Endothelial cell (in vitro differentiated cells): ENCODE measurements at regions not wholly inside any gene's neighbourhood (a gene's known extent, or its start where the extent isn't known, plus 50 kb on each side); places are given as distances from the start of the nearest gene placed in this dataset.

Experiments
- DNase-seq: peaks from one replicate; pipeline ENCODE4 v3.0.0; 2021; ENCODE audit warnings: low spot score
- H3K27ac Mint-ChIP-seq: one replicate; pipeline ENCODE4 v1.8.0; 2021; ENCODE audit warnings: mixed read lengths, inconsistent platforms; ENCODE audit not compliant: unreplicated experiment
- H3K27me3 Mint-ChIP-seq: one replicate; pipeline ENCODE4 v1.8.0; 2021; ENCODE audit warnings: mild to moderate bottlenecking, moderate library complexity, mixed read lengths, inconsistent platforms; ENCODE audit not compliant: unreplicated experiment
- H3K36me3 Mint-ChIP-seq: one replicate; pipeline ENCODE4 v1.8.0; 2021; ENCODE audit warnings: mild to moderate bottlenecking, low read depth, mixed read lengths, inconsistent platforms; ENCODE audit not compliant: unreplicated experiment
- H3K4me1 Mint-ChIP-seq: one replicate; pipeline ENCODE4 v1.8.0; 2021; ENCODE audit warnings: mild to moderate bottlenecking, mixed read lengths, inconsistent platforms; ENCODE audit not compliant: unreplicated experiment
- H3K4me3 Mint-ChIP-seq: one replicate; pipeline ENCODE4 v1.8.0; 2021; ENCODE audit warnings: mild to moderate bottlenecking, mixed read lengths, inconsistent platforms; ENCODE audit not compliant: unreplicated experiment
- H3K9me3 Mint-ChIP-seq: one replicate; pipeline ENCODE4 v1.8.0; 2021; ENCODE audit warnings: mixed read lengths, inconsistent platforms; ENCODE audit not compliant: unreplicated experiment
- TF ChIP-seq, protein P1 (sequence below): fragments of 200-600 bp; sonication (generic); IDR thresholded peaks from one replicate; pipeline ENCODE4 v1.5.0; 2021; ENCODE audit warnings: antibody characterized with exemption; ENCODE audit not compliant: unreplicated experiment

DNA sequence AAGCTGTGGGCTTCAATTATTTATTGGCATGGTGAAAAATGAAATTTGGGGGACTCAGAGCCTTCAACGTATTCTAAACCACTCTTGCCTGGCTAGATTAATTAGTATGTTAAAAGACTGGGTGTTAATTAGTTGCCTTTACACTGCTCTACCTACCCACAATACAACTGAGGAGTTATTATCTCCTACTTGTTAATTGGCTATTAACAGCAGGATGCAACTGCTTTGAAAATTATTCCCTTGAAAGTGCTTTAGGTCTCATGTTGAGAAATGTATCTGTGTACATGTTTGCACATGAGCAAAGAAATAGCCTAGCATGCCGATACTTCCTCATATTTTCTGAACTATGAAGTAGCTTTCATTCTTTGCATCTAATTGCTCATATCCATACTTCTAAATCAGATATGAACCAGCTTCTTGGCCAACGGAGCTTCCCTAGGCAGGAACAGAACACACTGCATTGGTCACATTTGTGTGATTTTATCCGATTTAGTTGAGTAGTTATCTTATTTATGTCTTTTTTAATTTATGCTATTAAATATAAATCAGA is 155.8 kb downstream of the GPAM start:
- DNase-seq: no peak
- Mint-ChIP-seq H3K36me3 (no peaks in the 10 kb centered on the region), H3K4me1 (no peaks in the 10 kb centered on the region), H3K9me3 (no peaks in the 10 kb centered on the region), H3K27me3 (no peaks in the 10 kb centered on the region), H3K27ac (no peak overlapping the region), H3K4me3 (no peak overlapping the region)
- TF ChIP-seq, protein P1, sequence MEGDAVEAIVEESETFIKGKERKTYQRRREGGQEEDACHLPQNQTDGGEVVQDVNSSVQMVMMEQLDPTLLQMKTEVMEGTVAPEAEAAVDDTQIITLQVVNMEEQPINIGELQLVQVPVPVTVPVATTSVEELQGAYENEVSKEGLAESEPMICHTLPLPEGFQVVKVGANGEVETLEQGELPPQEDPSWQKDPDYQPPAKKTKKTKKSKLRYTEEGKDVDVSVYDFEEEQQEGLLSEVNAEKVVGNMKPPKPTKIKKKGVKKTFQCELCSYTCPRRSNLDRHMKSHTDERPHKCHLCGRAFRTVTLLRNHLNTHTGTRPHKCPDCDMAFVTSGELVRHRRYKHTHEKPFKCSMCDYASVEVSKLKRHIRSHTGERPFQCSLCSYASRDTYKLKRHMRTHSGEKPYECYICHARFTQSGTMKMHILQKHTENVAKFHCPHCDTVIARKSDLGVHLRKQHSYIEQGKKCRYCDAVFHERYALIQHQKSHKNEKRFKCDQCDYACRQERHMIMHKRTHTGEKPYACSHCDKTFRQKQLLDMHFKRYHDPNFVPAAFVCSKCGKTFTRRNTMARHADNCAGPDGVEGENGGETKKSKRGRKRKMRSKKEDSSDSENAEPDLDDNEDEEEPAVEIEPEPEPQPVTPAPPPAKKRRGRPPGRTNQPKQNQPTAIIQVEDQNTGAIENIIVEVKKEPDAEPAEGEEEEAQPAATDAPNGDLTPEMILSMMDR: no peak

DNA sequence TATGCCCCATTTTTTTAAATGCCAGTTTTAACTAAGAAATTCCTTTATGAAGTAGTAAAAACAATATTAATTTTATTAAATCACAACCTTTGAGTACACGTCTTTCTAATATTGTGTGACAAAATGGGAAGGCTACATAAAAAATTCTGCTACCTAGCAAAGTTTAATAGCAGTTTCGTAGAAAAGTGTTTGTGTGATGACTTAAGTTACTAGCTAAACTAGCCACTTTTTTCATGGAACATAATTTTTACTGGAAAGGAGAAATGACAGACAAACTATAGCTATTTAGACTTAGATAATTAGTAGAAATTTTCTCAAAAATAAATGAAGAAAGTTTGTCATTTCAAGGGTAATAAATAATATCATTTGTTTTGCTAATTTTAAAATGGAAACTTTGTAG is 153.1 kb downstream of the GPAM start:
- H3K27me3 Mint-ChIP-seq: no peaks in the 10 kb centered on the region
- no peak overlapping the region for H3K27ac Mint-ChIP-seq
- DNase-seq: no peak
- H3K36me3 Mint-ChIP-seq: no peaks in the 10 kb centered on the region
- H3K9me3 Mint-ChIP-seq: no peaks in the 10 kb centered on the region
- H3K4me3 Mint-ChIP-seq: no peak overlapping the region
- TF ChIP-seq, protein P1: no peak
- no peaks in the 10 kb centered on the region for H3K4me1 Mint-ChIP-seq

DNA sequence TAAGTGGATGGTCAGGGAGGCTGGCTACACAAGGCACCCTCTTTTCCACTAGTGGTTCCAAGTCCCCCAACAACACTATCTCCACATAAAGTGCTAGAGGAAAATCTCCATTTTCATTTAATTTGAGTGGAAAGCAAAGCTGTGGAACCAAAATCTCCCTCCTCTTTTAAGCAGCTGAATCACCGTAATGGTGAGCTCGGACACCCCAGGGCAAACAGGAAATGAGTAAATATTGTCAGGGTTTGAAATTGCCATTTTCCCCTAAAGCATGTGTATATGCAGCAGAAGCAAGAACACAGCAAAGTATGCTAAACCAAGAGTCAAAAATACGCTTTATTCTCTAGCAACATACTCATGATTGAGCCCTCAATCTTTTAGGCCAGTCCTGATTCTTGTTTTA is 143.7 kb downstream of the GPAM start:
- no peak for DNase-seq
- no peak overlapping the region for H3K27ac Mint-ChIP-seq
- TF ChIP-seq, protein P1: no peak
- no peaks in the 10 kb centered on the region for H3K4me1 Mint-ChIP-seq
- no peaks in the 10 kb centered on the region for H3K9me3 Mint-ChIP-seq
- peaks cover 2% of the 10 kb centered on the region for H3K27me3 Mint-ChIP-seq
- H3K4me3 Mint-ChIP-seq: no peak overlapping the region
- no peaks in the 10 kb centered on the region for H3K36me3 Mint-ChIP-seq

GRCh38 chr10:112040696-112041095 is 142.9 kb downstream of the GPAM start:
- peaks cover 2% of the 10 kb centered on the region for H3K27me3 Mint-ChIP-seq
- H3K9me3 Mint-ChIP-seq: no peaks in the 10 kb centered on the region
- no peaks in the 10 kb centered on the region for H3K4me1 Mint-ChIP-seq
- H3K27ac Mint-ChIP-seq: no peak overlapping the region
- no peaks in the 10 kb centered on the region for H3K36me3 Mint-ChIP-seq
- TF ChIP-seq, protein P1: no peak
- DNase-seq: no peak
- no peak overlapping the region for H3K4me3 Mint-ChIP-seq

- no peak for DNase-seq
- Mint-ChIP-seq H3K27me3 (peaks cover 2% of the 10 kb centered on the region), H3K36me3 (no peaks in the 10 kb centered on the region), H3K9me3 (no peaks in the 10 kb centered on the region), H3K27ac (no peak overlapping the region), H3K4me1 (peaks cover 10% of the 10 kb centered on the region), H3K4me3 (no peak overlapping the region)
- TF ChIP-seq, protein P1: no peak
These were observed 137.6 kb downstream of the GPAM start for GRCh38 chr10:112045938-112046337.
